Activated naive CD8-positive, alpha-beta T cell treated with anti-CD3 and anti-CD28 coated beads, Interleukin-2, amount 10 ng/mL, durations not matched to agents 7 days and 5 days (primary cell): ENCODE measurements at regions not wholly inside any gene's neighbourhood (a gene's known extent, or its start where the extent isn't known, plus 50 kb on each side); places are given as distances from the start of the nearest gene placed in this dataset.
"Not testable (repeated sequence)": the region's sequence is repeated elsewhere in the genome, so short reads cannot be mapped to it uniquely, and the experiment has no call there.

Experiments
- ATAC-seq: fragments of 150-1000 bp; cut with Tn5 transposase; one replicate; pipeline ENCODE4 v1.10.0; 2021; ENCODE audit warnings: low read depth, moderate library complexity
- POLR2A ChIA-PET: fragments of 350-600 bp; sonication (Branson Sonifier 250); formaldehyde crosslinking; loops from one replicate; lab custom pipeline; 2021; ENCODE audit warnings: antibody characterized with exemption; lab: Charles Lee
- DNase-seq: peaks from one replicate; pipeline ENCODE4 v3.0.0; 2021
- H3K27ac Mint-ChIP-seq: one replicate; pipeline ENCODE4 v1.8.0; 2022; ENCODE audit warnings: mild to moderate bottlenecking, mixed read lengths
- H3K27me3 Mint-ChIP-seq: one replicate; pipeline ENCODE4 v1.8.0; 2022; ENCODE audit warnings: mild to moderate bottlenecking, moderate library complexity, mixed read lengths
- H3K36me3 Mint-ChIP-seq: one replicate; pipeline ENCODE4 v1.8.0; 2021; ENCODE audit warnings: mild to moderate bottlenecking, mixed read lengths
- H3K4me1 Mint-ChIP-seq: one replicate; pipeline ENCODE4 v1.8.0; 2021; ENCODE audit warnings: mixed read lengths
- H3K4me3 Mint-ChIP-seq: one replicate; pipeline ENCODE4 v1.8.0; 2022; ENCODE audit warnings: mild to moderate bottlenecking, moderate library complexity, mixed read lengths
- H3K9me3 Mint-ChIP-seq: one replicate; pipeline ENCODE4 v1.8.0; 2021; ENCODE audit warnings: mixed read lengths

DNA sequence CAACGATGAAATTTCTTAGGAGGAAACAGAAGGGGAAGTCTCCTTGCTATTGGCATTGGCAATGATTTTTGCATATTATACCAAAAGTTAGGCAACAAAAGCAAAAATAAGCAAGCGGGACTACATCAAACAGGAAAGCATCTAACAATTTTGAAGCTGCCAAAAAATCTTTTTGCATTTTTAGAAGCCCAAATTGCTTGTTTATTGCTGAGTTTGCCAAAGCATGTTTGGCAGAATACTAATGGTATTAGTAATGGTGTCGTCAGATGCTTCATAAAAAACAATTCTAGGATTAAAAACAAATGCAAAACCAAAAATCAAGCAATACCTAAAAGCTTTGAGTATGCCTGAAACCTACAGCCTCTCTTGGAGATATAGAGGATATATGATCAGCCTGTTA is 80.0 kb downstream of the GALR1 start:
- Mint-ChIP-seq H3K4me3 (no peak overlapping the region), H3K4me1 (no peaks in the 10 kb centered on the region), H3K27me3 (peaks cover 14% of the 10 kb centered on the region), H3K36me3 (no peaks in the 10 kb centered on the region), H3K27ac (no peak overlapping the region), H3K9me3 (no peaks in the 10 kb centered on the region)
- POLR2A ChIA-PET, result no interaction called here
- ATAC-seq (no peak), DNase-seq (no peak)

DNA sequence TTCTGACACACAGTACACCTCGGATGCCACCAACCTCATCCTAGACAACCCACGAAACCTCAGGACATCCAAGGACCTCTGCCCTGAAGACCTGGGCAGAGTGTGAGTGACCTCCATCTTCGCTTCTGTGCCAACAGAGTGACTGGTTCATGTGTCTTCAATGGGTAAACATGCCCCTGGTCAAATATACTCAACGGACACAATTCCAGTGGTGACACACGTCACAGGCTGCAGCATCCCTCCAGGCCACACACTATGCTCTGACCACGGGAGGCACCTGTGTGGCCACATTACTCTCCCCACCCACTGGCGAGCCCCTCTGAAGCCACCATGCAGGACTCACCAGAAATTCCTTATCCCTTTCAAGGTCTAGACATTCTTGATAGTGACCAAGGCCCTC is 85.2 kb downstream of the GALR1 start:
- Mint-ChIP-seq H3K27ac (no peak overlapping the region), H3K27me3 (peaks cover 21% of the 10 kb centered on the region), H3K36me3 (no peaks in the 10 kb centered on the region), H3K4me3 (no peak overlapping the region), H3K4me1 (no peaks in the 10 kb centered on the region), H3K9me3 (no peaks in the 10 kb centered on the region)
- DNase-seq (no peak), ATAC-seq (no peak)
- POLR2A ChIA-PET, result no interaction called here

- ATAC-seq, result no peak
Measured at GRCh38 chr18:77337604-77338003, 88.0 kb downstream of the GALR1 start.

GRCh38 chr18:77339093-77339492 is 89.4 kb downstream of the GALR1 start:
- H3K36me3 Mint-ChIP-seq, result no peaks in the 10 kb centered on the region
- H3K4me3 Mint-ChIP-seq, result no peak overlapping the region
- ATAC-seq (no peak), DNase-seq (no peak)
- POLR2A ChIA-PET, result no interaction called here
- no peak overlapping the region for H3K27ac Mint-ChIP-seq
- no peaks in the 10 kb centered on the region for H3K9me3 Mint-ChIP-seq
- H3K27me3 Mint-ChIP-seq, result peaks cover 16% of the 10 kb centered on the region
- H3K4me1 Mint-ChIP-seq, result no peaks in the 10 kb centered on the region

More at GRCh38 chr18:77337604-77338003, 88.0 kb downstream of the GALR1 start:
- Mint-ChIP-seq H3K27ac (no peak overlapping the region), H3K9me3 (no peaks in the 10 kb centered on the region), H3K27me3 (peaks cover 17% of the 10 kb centered on the region), H3K4me1 (no peaks in the 10 kb centered on the region), H3K36me3 (no peaks in the 10 kb centered on the region), H3K4me3 (no peak overlapping the region)
- no peak for DNase-seq
- POLR2A ChIA-PET, result no interaction called here

DNA sequence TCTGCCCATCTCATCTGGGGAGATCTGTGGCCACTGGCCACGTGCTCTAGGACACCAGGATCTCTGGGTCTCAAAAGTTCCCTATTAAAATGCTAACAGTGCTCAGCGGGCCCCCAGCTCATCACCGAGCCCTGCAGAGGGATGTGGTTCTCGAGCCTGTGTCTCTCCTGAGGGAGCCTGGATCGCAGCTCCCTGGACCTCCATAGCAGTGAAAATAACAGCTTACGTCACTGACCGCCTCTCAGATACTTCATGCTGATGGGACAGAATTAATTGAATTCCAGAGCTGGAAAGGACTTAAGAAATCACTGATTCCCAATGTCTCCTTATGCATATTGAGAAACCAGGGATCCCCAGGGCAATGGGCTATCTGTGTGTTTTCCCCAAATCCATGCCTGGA is 90.0 kb downstream of the GALR1 start:
- Mint-ChIP-seq H3K4me1 (no peaks in the 10 kb centered on the region), H3K27ac (no peak overlapping the region), H3K36me3 (no peaks in the 10 kb centered on the region), H3K4me3 (no peak overlapping the region), H3K27me3 (peaks cover 16% of the 10 kb centered on the region), H3K9me3 (no peaks in the 10 kb centered on the region)
- DNase-seq (no peak), ATAC-seq (no peak)
- POLR2A ChIA-PET, result no interaction called here

GRCh38 chr18:77340815-77341214 is 91.2 kb downstream of the GALR1 start:
- Mint-ChIP-seq H3K36me3 (no peaks in the 10 kb centered on the region), H3K27me3 (peaks cover 16% of the 10 kb centered on the region), H3K9me3 (no peaks in the 10 kb centered on the region), H3K4me1 (no peaks in the 10 kb centered on the region), H3K27ac (no peak overlapping the region), H3K4me3 (no peak overlapping the region)
- DNase-seq (no peak), ATAC-seq (no peak)
- POLR2A ChIA-PET, result no interaction called here

- POLR2A ChIA-PET, result no interaction called here
- Mint-ChIP-seq H3K9me3 (no peaks in the 10 kb centered on the region), H3K4me3 (no peak overlapping the region)
Measured at GRCh38 chr18:77341527-77342325, 92.1 kb downstream of the GALR1 start.

GRCh38 chr18:77342736-77343135 is 93.1 kb downstream of the GALR1 start:
- Mint-ChIP-seq H3K4me1 (no peaks in the 10 kb centered on the region), H3K36me3 (no peaks in the 10 kb centered on the region), H3K27me3 (peaks cover 4% of the 10 kb centered on the region), H3K9me3 (no peaks in the 10 kb centered on the region), H3K27ac (no peak overlapping the region), H3K4me3 (no peak overlapping the region)
- DNase-seq (no peak), ATAC-seq (no peak)
- POLR2A ChIA-PET, result no interaction called here

More at GRCh38 chr18:77341527-77342325, 92.1 kb downstream of the GALR1 start:
- H3K27me3 Mint-ChIP-seq, result peaks cover 10% of the 10 kb centered on the region
- DNase-seq (no peak), ATAC-seq (no peak)
- no peaks in the 10 kb centered on the region for H3K4me1 Mint-ChIP-seq
- H3K36me3 Mint-ChIP-seq, result no peaks in the 10 kb centered on the region
- no peak overlapping the region for H3K27ac Mint-ChIP-seq

- H3K36me3 Mint-ChIP-seq, result no peaks in the 10 kb centered on the region
- H3K4me1 Mint-ChIP-seq, result no peaks in the 10 kb centered on the region
- POLR2A ChIA-PET, result no interaction called here
- no peak for DNase-seq
- no peak overlapping the region for H3K27ac Mint-ChIP-seq
- no peak for ATAC-seq
- H3K9me3 Mint-ChIP-seq, result no peaks in the 10 kb centered on the region
- H3K4me3 Mint-ChIP-seq, result no peak overlapping the region
- H3K27me3 Mint-ChIP-seq, result peaks cover 2% of the 10 kb centered on the region
Measured at GRCh38 chr18:77343846-77344510, 94.3 kb downstream of the GALR1 start.

DNA sequence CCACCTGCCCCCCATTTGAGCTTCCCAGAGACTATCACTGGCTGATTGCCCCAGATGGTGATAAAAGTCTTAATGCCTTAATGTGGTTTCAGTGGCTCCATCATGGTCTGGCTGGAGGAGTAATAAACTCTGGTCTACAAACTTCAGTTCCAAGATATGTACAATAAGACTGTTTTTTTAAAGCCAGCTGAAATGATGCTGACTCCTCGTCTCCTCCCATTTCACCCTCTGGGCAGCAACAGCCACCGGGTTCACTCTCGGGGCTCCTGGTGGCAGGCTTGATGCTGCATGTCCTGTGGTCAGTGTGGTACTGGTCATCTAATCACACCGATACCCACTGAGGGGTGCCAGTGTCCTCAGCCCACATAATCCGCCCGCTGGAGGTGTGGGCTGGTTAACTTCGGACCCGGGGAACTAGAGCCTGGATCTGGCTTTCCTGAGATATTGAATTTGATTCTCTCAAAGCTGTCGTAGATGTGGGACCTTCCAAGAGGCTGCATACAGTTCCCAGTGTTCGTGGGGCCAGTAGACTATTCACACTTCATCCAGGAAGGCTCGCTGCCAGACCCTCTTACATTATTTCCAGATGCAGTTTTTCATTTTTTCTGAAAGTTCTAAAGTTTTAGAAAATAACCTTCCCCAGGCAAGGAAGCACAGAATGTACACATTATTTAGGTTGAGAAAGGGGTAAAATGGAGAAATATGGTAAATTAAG is 95.3 kb downstream of the GALR1 start:
- Mint-ChIP-seq H3K4me1 (no peaks in the 10 kb centered on the region), H3K27me3 (peaks cover 2% of the 10 kb centered on the region), H3K4me3 (no peak overlapping the region), H3K9me3 (peaks cover 5% of the 10 kb centered on the region), H3K36me3 (peaks cover 1% of the 10 kb centered on the region), H3K27ac (no peak overlapping the region)
- no peak for DNase-seq
- POLR2A ChIA-PET, result no interaction called here
- no peak for ATAC-seq

- DNase-seq (no peak), ATAC-seq (no peak)
- no peak overlapping the region for H3K27ac Mint-ChIP-seq
- peaks cover 6% of the 10 kb centered on the region for H3K4me1 Mint-ChIP-seq
- peaks cover 6% of the 10 kb centered on the region for H3K9me3 Mint-ChIP-seq
- H3K4me3 Mint-ChIP-seq, result no peak overlapping the region
- peaks cover 2% of the 10 kb centered on the region for H3K27me3 Mint-ChIP-seq
- H3K36me3 Mint-ChIP-seq, result peaks cover 3% of the 10 kb centered on the region
- POLR2A ChIA-PET, result no interaction called here
Measured at GRCh38 chr18:77346208-77346810, 96.7 kb downstream of the GALR1 start.

GRCh38 chr18:77353349-77353748 is 103.7 kb downstream of the GALR1 start:
- ATAC-seq, POLR2A ChIA-PET, H3K4me1 Mint-ChIP-seq, H3K27ac Mint-ChIP-seq, H3K4me3 Mint-ChIP-seq, DNase-seq, H3K36me3 Mint-ChIP-seq: not testable (repeated sequence)
- Mint-ChIP-seq H3K9me3 (peaks cover 11% of the 10 kb centered on the region), H3K27me3 (peaks cover 15% of the 10 kb centered on the region)

GRCh38 chr18:77359561-77360314 is 110.1 kb downstream of the GALR1 start:
- H3K9me3 Mint-ChIP-seq, result peaks cover 18% of the 10 kb centered on the region
- no peaks in the 10 kb centered on the region for H3K4me1 Mint-ChIP-seq
- H3K4me3 Mint-ChIP-seq, result no peak overlapping the region
- peaks cover 8% of the 10 kb centered on the region for H3K27me3 Mint-ChIP-seq
- no peak overlapping the region for H3K27ac Mint-ChIP-seq
- no peak for ATAC-seq
- H3K36me3 Mint-ChIP-seq, result no peaks in the 10 kb centered on the region
- no peak for DNase-seq
- POLR2A ChIA-PET, result no interaction called here
